H1 (cell line): ENCODE measurements at regions not wholly inside any gene's neighbourhood (a gene's known extent, or its start where the extent isn't known, plus 50 kb on each side); places are given as distances from the start of the nearest gene placed in this dataset.

Source experiments
- CTCF ChIA-PET: fragments of 300-600 bp; sonication (Branson Sonifier 250); formaldehyde crosslinking; loops from one replicate; lab custom pipeline; 2021; ENCODE audit not compliant: partially characterized antibody; lab: Charles Lee
- POLR2A ChIA-PET: fragments of 300-600 bp; sonication (Branson Sonifier 250); formaldehyde crosslinking; loops from one replicate; lab custom pipeline; 2021; ENCODE audit warnings: inconsistent platforms; ENCODE audit not compliant: partially characterized antibody; lab: Charles Lee
- DNase-seq, 2 experiments: peaks; one replicate each; pipeline versions ENCODE4 v3.0.0 to v3.0.0-alpha.2; 2010 to 2022; ENCODE audit warnings: low spot score in 2 of 2, low read depth in 1 of 2, mixed read lengths in 1 of 2
- FAIRE-seq: peaks from 2 replicates; lab custom pipeline; 2011; peaks lifted over from hg19 to GRCh38; lab: Jason Lieb, UNC
- H2AFZ ChIP-seq: 2 replicates; pipeline ENCODE4 v1.8.1; 2012; ENCODE audit warnings: low read length, inconsistent platforms
- H2AK5ac ChIP-seq: 2 replicates; pipeline ENCODE4 v1.6.1; 2013; ENCODE audit warnings: low read depth, low read length
- H2BK120ac ChIP-seq: replicated peaks from 2 replicates; pipeline ENCODE3; 2013; ENCODE audit warnings: low read depth, low read length, inconsistent platforms
- H2BK12ac ChIP-seq: 2 replicates; pipeline ENCODE4 v1.6.1; 2013; ENCODE audit warnings: low read depth, low read length
- H2BK15ac ChIP-seq: 2 replicates; pipeline ENCODE4 v1.6.1; 2013; ENCODE audit warnings: low read length
- H2BK20ac ChIP-seq: 2 replicates; pipeline ENCODE4 v1.6.1; 2013; ENCODE audit warnings: low read length
- H2BK5ac ChIP-seq: 2 replicates; pipeline ENCODE4 v1.6.1; 2013; ENCODE audit warnings: low read depth, low read length
- H3K14ac ChIP-seq: 2 replicates; pipeline ENCODE4 v1.6.1; 2013; ENCODE audit warnings: inconsistent platforms; ENCODE audit not compliant: insufficient read length
- H3K18ac ChIP-seq: 2 replicates; pipeline ENCODE4 v1.6.1; 2013; ENCODE audit warnings: low read length; ENCODE audit errors: extremely low read depth
- H3K23ac ChIP-seq: 2 replicates; pipeline ENCODE4 v1.6.1; 2013; ENCODE audit warnings: inconsistent platforms; ENCODE audit not compliant: insufficient read length
- H3K23me2 ChIP-seq: 2 replicates; pipeline ENCODE4 v1.6.1; 2013; ENCODE audit warnings: low read depth, low read length
- H3K27ac ChIP-seq: 2 replicates; pipeline ENCODE4 v1.6.1; 2011; ENCODE audit warnings: low read depth, low read length, inconsistent platforms
- H3K27me3 ChIP-seq, 4 experiments: replicated peaks in 1 of 4; 1 replicate in 1 of 4; 2 replicates in 3 of 4; pipeline versions ENCODE4 v1.6.1 to v1.8.1; 2011 to 2013; ENCODE audit warnings: low read length in 3 of 4, mild to moderate bottlenecking in 3 of 4, inconsistent platforms in 2 of 4, mixed read lengths in 2 of 4, moderate library complexity in 1 of 4; ENCODE audit not compliant: control insufficient read depth in 3 of 4, insufficient read depth in 3 of 4; ENCODE audit errors: extremely low read depth in 1 of 4
- H3K36me3 ChIP-seq, 4 experiments: 2 replicates each; pipeline versions ENCODE4 v1.6.1 to v1.8.1; 2011 to 2013; ENCODE audit warnings: mild to moderate bottlenecking in 4 of 4, low read length in 3 of 4, moderate library complexity in 2 of 4, control low read depth in 1 of 4, inconsistent platforms in 1 of 4; ENCODE audit not compliant: insufficient read depth in 4 of 4, control insufficient read depth in 2 of 4
- H3K4ac ChIP-seq: replicated peaks from 2 replicates; pipeline ENCODE3; 2013; ENCODE audit warnings: low read length, low read depth, mixed read lengths, inconsistent platforms; ENCODE audit not compliant: insufficient read length
- H3K4me1 ChIP-seq, 4 experiments: replicated peaks in 1 of 4; 1 replicate in 1 of 4; 2 replicates in 3 of 4; pipeline versions ENCODE4 v1.6.1 to v1.8.1; 2011 to 2013; ENCODE audit warnings: low read length in 3 of 4, inconsistent platforms in 2 of 4, mixed read lengths in 1 of 4; ENCODE audit not compliant: insufficient read depth in 4 of 4, control insufficient read depth in 3 of 4
- H3K4me2 ChIP-seq, 2 experiments: 2 replicates each; pipeline versions ENCODE4 v1.6.1 to v1.8.1; 2011 to 2013; ENCODE audit warnings: low read depth in 2 of 2, low read length in 2 of 2, control low read depth in 1 of 2, inconsistent platforms in 1 of 2, mild to moderate bottlenecking in 1 of 2; ENCODE audit not compliant: insufficient read depth in 1 of 2
- H3K4me3 ChIP-seq, 4 experiments: fragments of 200-600, 300-600 bp in 1 of 4; sonication (generic), shearing (Covaris generic), sonication (Bioruptor Twin) in 1 of 4; 2 replicates each; pipeline versions ENCODE4 v1.5.1 to v1.8.1; 2011 to 2016; ENCODE audit warnings: low read length in 4 of 4, low read depth in 3 of 4, control low read depth in 2 of 4, inconsistent platforms in 2 of 4, mild to moderate bottlenecking in 2 of 4, mixed read lengths in 1 of 4, moderate library complexity in 1 of 4; ENCODE audit not compliant: insufficient read depth in 2 of 4; ENCODE audit errors: extremely low read depth in 1 of 4
- H3K56ac ChIP-seq: replicated peaks from 2 replicates; pipeline ENCODE3; 2013; ENCODE audit warnings: low read depth, mild to moderate bottlenecking, mixed read lengths, low read length, inconsistent platforms; ENCODE audit not compliant: insufficient read length
- H3K79me1 ChIP-seq: 2 replicates; pipeline ENCODE4 v1.6.1; 2013; ENCODE audit warnings: low read depth, low read length, control low read depth
- H3K79me2 ChIP-seq, 2 experiments: 2 replicates each; pipeline versions ENCODE4 v1.6.1 to v1.8.1; 2012 to 2013; ENCODE audit warnings: low read length in 2 of 2, mild to moderate bottlenecking in 2 of 2, inconsistent platforms in 1 of 2; ENCODE audit not compliant: insufficient read depth in 2 of 2, control insufficient read depth in 1 of 2
- H3K9ac ChIP-seq, 4 experiments: replicated peaks in 1 of 4; 1 replicate in 1 of 4; 2 replicates in 3 of 4; pipeline versions ENCODE4 v1.6.1 to v1.8.1; 2011 to 2013; ENCODE audit warnings: low read depth in 3 of 4, low read length in 3 of 4, control low read depth in 2 of 4, mild to moderate bottlenecking in 2 of 4, moderate library complexity in 2 of 4, inconsistent platforms in 1 of 4; ENCODE audit errors: extremely low read depth in 1 of 4
- H3K9me3 ChIP-seq, 2 experiments: 2 replicates each; pipeline versions ENCODE4 v1.6.1 to v1.8.1; 2012 to 2013; ENCODE audit warnings: mild to moderate bottlenecking in 2 of 2, moderate library complexity in 2 of 2, control low read depth in 1 of 2, inconsistent platforms in 1 of 2, low read depth in 1 of 2, low read length in 1 of 2, mixed read lengths in 1 of 2; ENCODE audit not compliant: insufficient read depth in 2 of 2
- H4K20me1 ChIP-seq, 2 experiments: replicated peaks in 1 of 2; 2 replicates each; pipeline versions ENCODE3 to v1.8.1; 2011 to 2013; ENCODE audit warnings: inconsistent platforms in 2 of 2, low read length in 2 of 2, mild to moderate bottlenecking in 1 of 2; ENCODE audit not compliant: insufficient read depth in 2 of 2, control insufficient read depth in 1 of 2
- H4K5ac ChIP-seq: 2 replicates; pipeline ENCODE4 v1.6.1; 2013; ENCODE audit warnings: low read length, low read depth, mixed read lengths, inconsistent platforms; ENCODE audit not compliant: insufficient read length
- H4K8ac ChIP-seq: 2 replicates; pipeline ENCODE4 v1.8.0; 2013; ENCODE audit warnings: mild to moderate bottlenecking, moderate library complexity, low read length, inconsistent platforms; ENCODE audit not compliant: insufficient read depth; ENCODE audit errors: extremely low read depth
- H4K91ac ChIP-seq: replicated peaks from 2 replicates; pipeline ENCODE3; 2013; ENCODE audit warnings: low read length, mixed read lengths, inconsistent platforms; ENCODE audit not compliant: insufficient read length
- BCL11A ChIP-seq, 2 experiments: IDR thresholded peaks; one replicate each; pipeline ENCODE4 v1.6.1; 2011; ENCODE audit warnings: low read depth in 2 of 2, low read length in 2 of 2, mild to moderate bottlenecking in 2 of 2
- CEBPB ChIP-seq: IDR thresholded peaks from 2 replicates; pipeline ENCODE4 v1.6.1; 2012; ENCODE audit warnings: low read depth, low read length
- CTCF ChIP-seq, 3 experiments: IDR thresholded peaks; 1 replicate in 2 of 3; 2 replicates in 1 of 3; pipeline versions ENCODE4 v1.5.1 to v1.6.1; 2011; ENCODE audit warnings: low read length in 3 of 3, mild to moderate bottlenecking in 3 of 3, inconsistent platforms in 2 of 3, low read depth in 1 of 3, moderate library complexity in 1 of 3; ENCODE audit not compliant: insufficient read depth in 1 of 3; ENCODE audit errors: control extremely low read depth in 1 of 3
- FOSL1 ChIP-seq: IDR thresholded peaks from 2 replicates; pipeline ENCODE4 v1.6.1; 2011; ENCODE audit warnings: mild to moderate bottlenecking, low read depth, low read length, moderate library complexity; ENCODE audit not compliant: insufficient read depth
- HDAC2 ChIP-seq, 2 experiments: fragments of 300-600 bp in 1 of 2; sonication (generic) in 1 of 2; IDR thresholded peaks; 2 replicates each; pipeline ENCODE4 v1.6.1; 2011 to 2012; ENCODE audit warnings: low read depth in 2 of 2, low read length in 2 of 2, mild to moderate bottlenecking in 2 of 2, moderate library complexity in 2 of 2, borderline replicate concordance in 1 of 2, inconsistent platforms in 1 of 2
- RNF2 ChIP-seq: fragments of 200-900, 300-1000 bp; sonication (generic); IDR thresholded peaks from 2 replicates; pipeline ENCODE4 v1.7.1; 2016; ENCODE audit warnings: borderline replicate concordance, low read depth, mild to moderate bottlenecking, antibody characterized with exemption, low read length; ENCODE audit not compliant: poor library complexity, severe bottlenecking; ENCODE audit errors: missing control alignments
- SIX5 ChIP-seq: IDR thresholded peaks from 2 replicates; pipeline ENCODE4 v1.6.1; 2011; ENCODE audit warnings: mild to moderate bottlenecking, low read depth, low read length
- SUZ12 ChIP-seq: fragments of 200-600 bp; sonication (generic); IDR thresholded peaks from 2 replicates; pipeline ENCODE4 v1.6.1; 2012; ENCODE audit warnings: mild to moderate bottlenecking, inconsistent platforms, low read length, moderate library complexity, mixed read lengths
- TEAD4 ChIP-seq: IDR thresholded peaks from 2 replicates; pipeline ENCODE4 v1.6.1; 2012; ENCODE audit warnings: low read depth, low read length, inconsistent platforms, mixed read lengths
- YY1 ChIP-seq: IDR thresholded peaks from 2 replicates; pipeline ENCODE4 v1.6.1; 2011; ENCODE audit warnings: low read depth, mild to moderate bottlenecking, low read length

- POLR2A ChIA-PET = no interaction called here
- Histone ChIP-seq H3K27me3 (no peaks in the 10 kb centered on the region), H3K9me3 (peaks cover 7 to 8% of the 10 kb centered on the region in 2 experiments; a peak in 2 of 4 replicates), H3K4me3 (no peak overlapping the region), H2AFZ (no peak overlapping the region), H3K18ac (no peak overlapping the region), H2BK15ac (no peak overlapping the region), H2BK5ac (no peak overlapping the region), H2BK120ac (no peak overlapping the region), H3K4me1 (no peaks in the 10 kb centered on the region), H3K56ac (no peak overlapping the region), H3K23me2 (no peaks in the 10 kb centered on the region), H4K91ac (no peak overlapping the region), H2BK20ac (no peak overlapping the region), H2BK12ac (no peak overlapping the region), H4K20me1 (no peaks in the 10 kb centered on the region), H3K4me2 (no peak overlapping the region), H4K5ac (no peak overlapping the region), H3K14ac (no peak overlapping the region), H3K4ac (no peak overlapping the region), H3K79me2 (no peaks in the 10 kb centered on the region), H3K36me3 (no peaks in the 10 kb centered on the region), H3K9ac (no peak overlapping the region), H4K8ac (no peak overlapping the region), H3K79me1 (no peaks in the 10 kb centered on the region), H2AK5ac (no peak overlapping the region), H3K23ac (no peak overlapping the region)
- DNase-seq = no peak
- CTCF ChIA-PET = no interaction called here
- FAIRE-seq = no peak
- TF ChIP-seq HDAC2 (IDR thresholded peaks at IDR 0.05; ENCODE audit: borderline replicate concordance in 1 of 2, low read depth in 2 of 2, low read length in 2 of 2) = no peak
- TF ChIP-seq RNF2 = no peak
- TF ChIP-seq SUZ12 = no peak
- TF ChIP-seq TEAD4 = no peak
- TF ChIP-seq FOSL1 = no peak
- no peak for TF ChIP-seq CEBPB
- TF ChIP-seq SIX5 = no peak
- TF ChIP-seq CTCF (IDR thresholded peaks at IDR 0.05; ENCODE audit: control extremely low read depth in 1 of 3, insufficient read depth in 1 of 3, low read depth in 1 of 3, low read length in 3 of 3) = no peak
- no peak for TF ChIP-seq YY1
- no peak for TF ChIP-seq BCL11A (IDR thresholded peaks at IDR 0.05; ENCODE audit: low read depth in 2 of 2, low read length in 2 of 2)
- TF ChIP-seq, all 59 proteins: peak for 0
- H3K27ac ChIP-seq = no peak overlapping the region
Observed at GRCh38 chr2:84088656-84089055, 370.4 kb downstream of the SUCLG1 start.
